Lower lobe of right lung (tissue), 2 donors: ENCODE measurements at regions not wholly inside any gene's neighbourhood (a gene's known extent, or its start where the extent isn't known, plus 50 kb on each side); places are given as distances from the start of the nearest gene placed in this dataset.

ENCODE experiments used
- ATAC-seq, 2 donors: fragments of 200-7000 bp; cut with Tn5 transposase; one replicate each; pipeline ENCODE4 v1.9.1; 2020 to 2022; ENCODE audit warnings: mild to moderate bottlenecking in 2 of 2, moderate library complexity in 2 of 2
- DNase-seq: peaks from one replicate; pipeline ENCODE4 v3.0.0-alpha.2; 2020
- H3K27ac ChIP-seq: fragments of 200-600 bp; one replicate; pipeline ENCODE4 v1.8.0; 2022
- H3K27me3 ChIP-seq: fragments of 200-600 bp; one replicate; pipeline ENCODE4 v1.8.0; 2022; ENCODE audit warnings: low read depth
- H3K36me3 ChIP-seq: fragments of 200-600 bp; one replicate; pipeline ENCODE4 v1.8.0; 2022; ENCODE audit warnings: mild to moderate bottlenecking
- H3K4me1 ChIP-seq: fragments of 200-600 bp; one replicate; pipeline ENCODE4 v1.8.0; 2022
- H3K4me3 ChIP-seq: fragments of 200-600 bp; one replicate; pipeline ENCODE4 v1.8.0; 2022; ENCODE audit warnings: mild to moderate bottlenecking
- H3K9me3 ChIP-seq: fragments of 200-600 bp; one replicate; pipeline ENCODE4 v1.8.0; 2022
- intact Hi-C: fragments of 100-400 bp; cut with DNase I; formaldehyde crosslinking; loops from one replicate; pipeline ENCODE4 v1.11.0; 2022
- TF ChIP-seq, protein P1 (sequence below): fragments of 200-600 bp; IDR thresholded peaks from one replicate; pipeline ENCODE4 v1.8.0; 2022; ENCODE audit warnings: antibody characterized with exemption, mild to moderate bottlenecking
- donor health status: DM: no; HTN: yes; CAD: no; lungs with severe emphysema.

DNA sequence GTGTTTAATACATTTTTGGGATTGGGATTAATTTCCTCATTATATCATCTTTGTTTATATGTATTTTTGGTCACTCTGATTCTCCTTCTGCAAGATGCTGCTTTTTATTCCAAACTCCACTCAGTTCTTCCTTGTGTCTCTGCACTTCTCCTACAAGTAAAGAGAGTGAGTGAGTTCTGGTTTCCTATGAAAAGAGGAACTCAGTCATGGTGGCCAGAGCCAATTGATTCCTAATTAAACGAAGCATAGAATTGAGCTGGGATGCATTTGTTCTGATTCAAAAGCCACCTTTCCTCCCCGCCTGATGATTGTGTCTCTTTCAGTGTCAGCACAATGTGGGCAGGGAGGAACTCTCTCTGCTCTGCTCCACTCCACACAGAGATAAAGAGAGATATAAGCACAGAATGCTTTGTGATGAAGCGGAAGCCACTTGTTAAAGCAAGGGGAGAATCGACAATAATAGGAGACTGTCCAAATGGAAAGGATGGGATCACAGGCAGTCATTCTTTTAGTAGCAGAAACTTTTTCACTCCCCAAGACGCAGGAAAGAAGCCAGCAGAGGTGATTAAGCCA lies 121.3 kb upstream of the GOT2 start:
- intact Hi-C loops: no loop called here
- no peaks in the 10 kb centered on the region for H3K9me3 ChIP-seq
- ATAC-seq (no peak), DNase-seq (no peak)
- no peak overlapping the region for H3K27ac ChIP-seq
- H3K36me3 ChIP-seq: no peaks in the 10 kb centered on the region
- H3K27me3 ChIP-seq: no peaks in the 10 kb centered on the region
- no peaks in the 10 kb centered on the region for H3K4me1 ChIP-seq
- H3K4me3 ChIP-seq: no peak overlapping the region
- TF ChIP-seq, protein P1, sequence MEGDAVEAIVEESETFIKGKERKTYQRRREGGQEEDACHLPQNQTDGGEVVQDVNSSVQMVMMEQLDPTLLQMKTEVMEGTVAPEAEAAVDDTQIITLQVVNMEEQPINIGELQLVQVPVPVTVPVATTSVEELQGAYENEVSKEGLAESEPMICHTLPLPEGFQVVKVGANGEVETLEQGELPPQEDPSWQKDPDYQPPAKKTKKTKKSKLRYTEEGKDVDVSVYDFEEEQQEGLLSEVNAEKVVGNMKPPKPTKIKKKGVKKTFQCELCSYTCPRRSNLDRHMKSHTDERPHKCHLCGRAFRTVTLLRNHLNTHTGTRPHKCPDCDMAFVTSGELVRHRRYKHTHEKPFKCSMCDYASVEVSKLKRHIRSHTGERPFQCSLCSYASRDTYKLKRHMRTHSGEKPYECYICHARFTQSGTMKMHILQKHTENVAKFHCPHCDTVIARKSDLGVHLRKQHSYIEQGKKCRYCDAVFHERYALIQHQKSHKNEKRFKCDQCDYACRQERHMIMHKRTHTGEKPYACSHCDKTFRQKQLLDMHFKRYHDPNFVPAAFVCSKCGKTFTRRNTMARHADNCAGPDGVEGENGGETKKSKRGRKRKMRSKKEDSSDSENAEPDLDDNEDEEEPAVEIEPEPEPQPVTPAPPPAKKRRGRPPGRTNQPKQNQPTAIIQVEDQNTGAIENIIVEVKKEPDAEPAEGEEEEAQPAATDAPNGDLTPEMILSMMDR: no peak

DNA sequence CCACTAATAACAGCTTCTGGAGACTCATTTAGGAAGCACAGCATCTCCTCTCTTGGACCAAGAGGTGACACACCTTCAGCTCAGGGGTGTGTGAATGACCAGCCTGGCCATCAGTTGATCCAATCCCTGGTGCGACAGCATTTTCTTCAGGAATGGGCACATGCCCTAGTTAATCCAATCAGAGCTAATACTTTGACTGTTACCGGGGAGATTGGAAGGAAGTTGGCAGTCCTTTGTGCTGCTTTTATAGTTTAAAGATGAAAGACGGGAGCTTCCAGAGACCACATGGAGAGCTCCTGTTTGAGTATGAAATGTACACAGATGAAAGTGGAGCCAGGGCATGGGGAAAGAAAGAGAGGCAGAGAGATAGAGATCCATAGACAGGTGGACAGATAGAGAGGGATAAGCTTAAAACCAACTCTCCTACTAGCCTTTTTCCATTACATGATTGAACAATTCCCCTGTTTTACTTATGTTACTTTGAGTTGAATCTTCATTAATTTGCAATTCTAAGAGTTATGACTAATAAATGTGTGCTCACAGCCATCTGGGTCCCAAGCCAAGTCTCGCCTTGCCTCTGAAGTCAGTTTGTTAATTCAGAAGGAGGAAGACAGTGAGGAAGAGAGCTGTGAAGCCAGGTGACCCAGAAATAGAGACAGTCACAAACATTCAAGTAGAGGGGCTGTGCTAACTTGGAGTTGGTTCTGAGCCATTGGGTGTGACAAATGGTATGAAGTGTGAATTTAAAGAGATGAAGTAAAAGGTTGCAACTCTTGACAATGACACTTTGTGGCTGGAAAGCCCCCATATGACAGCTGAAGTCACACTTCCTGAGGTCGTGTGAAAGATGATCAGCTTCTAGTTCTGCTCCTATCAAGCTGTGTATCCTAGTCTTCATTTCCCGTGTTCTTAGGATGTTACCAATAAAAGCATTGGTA lies 120.0 kb upstream of the GOT2 start:
- no peak for ATAC-seq
- Histone ChIP-seq H3K4me1 (no peaks in the 10 kb centered on the region), H3K4me3 (no peak overlapping the region), H3K27me3 (no peaks in the 10 kb centered on the region), H3K9me3 (no peaks in the 10 kb centered on the region), H3K36me3 (no peaks in the 10 kb centered on the region), H3K27ac (no peak overlapping the region)
- no peak for DNase-seq
- intact Hi-C loops: no loop called here
- TF ChIP-seq, protein P1: no peak

DNA sequence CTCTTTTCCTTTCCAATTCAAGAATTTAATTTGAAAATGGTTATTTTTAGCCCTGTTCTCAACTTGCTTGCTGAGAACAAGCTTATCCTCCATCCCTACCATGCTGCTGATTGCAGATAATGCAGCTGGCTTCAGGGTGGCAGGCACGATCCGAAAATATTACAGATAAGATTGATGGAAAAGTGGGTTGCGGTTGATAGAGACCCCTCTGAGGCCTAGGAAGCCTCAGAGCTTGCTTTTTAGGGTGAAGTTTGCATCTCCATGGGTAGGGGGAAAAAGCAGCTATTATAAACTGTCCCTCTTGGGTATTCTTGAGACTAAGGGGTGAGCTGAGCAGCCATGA lies 116.5 kb upstream of the GOT2 start:
- ATAC-seq: no peak
- intact Hi-C loops: no loop called here
- TF ChIP-seq, protein P1: no peak

DNA sequence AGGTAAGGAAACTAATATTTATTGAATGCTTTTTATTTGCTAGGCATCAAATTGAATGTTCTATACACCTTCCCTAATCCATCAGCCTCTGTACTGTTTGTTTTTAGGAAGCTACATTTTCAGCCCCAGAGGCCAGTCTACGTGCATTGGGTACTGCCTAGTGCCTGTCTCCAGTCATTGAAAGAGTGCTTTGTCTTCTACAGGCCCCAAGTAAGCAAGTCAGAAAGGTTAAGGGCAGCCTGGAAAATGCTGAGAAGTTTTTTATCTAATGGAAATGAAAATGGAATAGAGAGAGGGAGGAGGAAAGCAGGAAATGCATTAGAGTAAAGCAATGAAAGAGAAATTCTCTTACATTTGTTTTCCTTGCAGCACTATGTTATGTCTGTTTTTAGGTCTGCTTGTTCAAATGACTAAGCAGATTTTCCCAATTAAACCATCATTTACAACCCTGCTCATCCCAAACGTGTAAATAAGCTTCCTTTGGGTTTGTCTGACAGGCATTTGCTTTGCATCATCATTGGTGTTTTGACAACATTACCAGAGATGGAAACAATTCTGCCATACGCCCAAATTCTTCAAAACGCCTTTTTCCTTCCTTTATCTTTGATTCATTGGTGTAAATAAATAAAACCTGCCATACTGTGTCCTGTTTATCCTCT lies 116.0 kb upstream of the GOT2 start:
- TF ChIP-seq, protein P1: no peak
- intact Hi-C loops: no loop called here
- DNase-seq: no peak

More for the DNA sequence above, 116.5 kb upstream of the GOT2 start:
- no peaks in the 10 kb centered on the region for H3K27me3 ChIP-seq
- DNase-seq: no peak
- no peaks in the 10 kb centered on the region for H3K36me3 ChIP-seq
- H3K27ac ChIP-seq: no peak overlapping the region
- no peaks in the 10 kb centered on the region for H3K4me1 ChIP-seq
- no peaks in the 10 kb centered on the region for H3K9me3 ChIP-seq
- H3K4me3 ChIP-seq: no peak overlapping the region

DNA sequence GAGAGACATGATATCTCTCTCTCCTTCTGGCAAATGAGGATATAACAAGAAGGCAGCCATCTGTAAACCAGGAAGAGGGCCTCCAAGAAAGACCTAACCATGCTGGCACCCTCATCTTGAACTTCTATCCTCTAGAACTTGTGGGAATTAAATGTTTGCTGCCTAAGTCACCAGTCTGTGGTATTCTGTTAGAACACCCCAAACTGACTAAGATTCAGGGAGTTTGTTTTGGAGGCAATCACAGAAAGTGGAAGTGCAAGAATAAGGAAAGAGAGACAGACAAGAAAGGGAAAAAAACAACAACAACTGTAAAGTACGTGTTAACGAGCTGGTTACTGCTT lies 114.5 kb upstream of the GOT2 start:
- Histone ChIP-seq H3K9me3 (no peaks in the 10 kb centered on the region), H3K4me3 (no peak overlapping the region), H3K27ac (no peak overlapping the region), H3K27me3 (no peaks in the 10 kb centered on the region), H3K36me3 (no peaks in the 10 kb centered on the region), H3K4me1 (no peaks in the 10 kb centered on the region)
- intact Hi-C loops: no loop called here
- no peak for DNase-seq
- TF ChIP-seq, protein P1: no peak
- ATAC-seq: no peak

More for the DNA sequence above, 116.0 kb upstream of the GOT2 start:
- no peak overlapping the region for H3K4me3 ChIP-seq
- H3K27me3 ChIP-seq: no peaks in the 10 kb centered on the region
- no peaks in the 10 kb centered on the region for H3K9me3 ChIP-seq
- H3K4me1 ChIP-seq: no peaks in the 10 kb centered on the region
- ATAC-seq: no peak
- no peak overlapping the region for H3K27ac ChIP-seq
- H3K36me3 ChIP-seq: no peaks in the 10 kb centered on the region
